HG03066 (cell line): ENCODE measurements at regions not wholly inside any gene's neighbourhood (a gene's known extent, or its start where the extent isn't known, plus 50 kb on each side); places are given as distances from the start of the nearest gene placed in this dataset.
"Not testable (repeated sequence)": the region's sequence is repeated elsewhere in the genome, so short reads cannot be mapped to it uniquely, and the experiment has no call there.

ENCODE experiments used
- ATAC-seq: cut with Tn5 transposase; IDR thresholded peaks from one replicate; pipeline ENCODE4 v1.9.1; 2021; ENCODE audit warnings: low read depth; ENCODE audit not compliant: unreplicated experiment

DNA sequence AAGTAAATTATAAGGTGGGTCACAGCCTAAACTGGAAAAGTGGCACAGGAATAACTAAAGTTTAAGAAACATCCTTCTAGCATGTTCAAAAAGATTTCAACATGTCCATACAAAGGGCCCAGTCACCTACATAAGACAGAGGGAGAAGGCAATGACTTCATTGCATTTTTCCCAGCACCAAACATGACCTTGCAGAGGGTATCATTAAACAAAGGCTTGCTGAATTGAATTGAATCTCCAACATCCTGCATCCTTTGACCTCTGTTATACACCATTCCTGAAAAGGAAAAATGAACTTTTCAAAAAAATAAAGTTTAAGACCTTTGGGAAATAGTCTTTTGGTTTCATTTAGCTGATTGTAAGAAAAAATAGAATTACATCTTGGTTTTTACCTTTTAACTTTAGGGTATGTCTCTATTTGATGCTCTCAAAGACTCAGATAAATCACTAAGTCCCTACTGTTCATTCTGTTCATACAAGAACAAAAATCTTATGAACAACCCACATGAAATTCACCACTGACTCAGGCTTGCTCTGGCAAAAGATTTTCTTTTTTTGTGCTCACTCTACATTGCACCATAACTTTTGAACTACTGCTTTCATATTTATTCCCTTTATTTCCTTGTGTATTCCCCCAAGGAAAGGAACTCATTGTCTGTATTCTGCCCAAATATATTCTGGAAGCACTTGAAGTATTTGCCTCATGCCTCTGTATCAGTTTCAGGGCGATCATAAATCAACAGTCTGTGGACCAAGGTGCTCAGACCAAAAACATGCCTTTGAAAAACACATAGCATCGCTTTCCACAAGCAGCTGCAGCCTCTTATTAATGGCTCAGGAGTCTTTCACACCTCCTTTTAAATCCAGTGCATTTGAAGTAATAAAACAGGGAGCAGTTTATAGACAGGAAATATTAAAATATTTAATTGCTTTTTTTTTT, 121.7 kb downstream of the DUSP6 start:
- no peak for ATAC-seq

- no peak for ATAC-seq
These were observed 123.8 kb downstream of the DUSP6 start for GRCh38 chr12:89228491-89228890.

DNA sequence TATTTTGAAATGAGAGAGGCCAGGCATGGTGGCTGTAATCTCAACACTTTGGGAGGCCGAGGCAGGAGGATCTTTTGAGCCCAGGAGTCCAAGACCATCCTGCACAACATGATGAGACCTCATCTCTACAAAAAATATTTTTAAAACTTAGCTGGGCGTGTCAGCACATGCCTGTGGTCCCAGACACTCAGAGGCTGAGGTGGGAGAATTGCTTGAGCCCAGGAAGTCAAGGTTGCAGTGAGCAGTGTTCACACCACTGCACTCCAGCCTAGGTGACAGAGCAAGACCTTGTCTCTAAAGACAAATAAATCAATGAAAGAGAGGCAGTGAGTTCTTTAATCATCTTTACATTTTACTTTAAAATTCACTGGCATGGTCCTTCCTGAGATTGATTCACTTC, 124.5 kb downstream of the DUSP6 start:
- no peak for ATAC-seq

DNA sequence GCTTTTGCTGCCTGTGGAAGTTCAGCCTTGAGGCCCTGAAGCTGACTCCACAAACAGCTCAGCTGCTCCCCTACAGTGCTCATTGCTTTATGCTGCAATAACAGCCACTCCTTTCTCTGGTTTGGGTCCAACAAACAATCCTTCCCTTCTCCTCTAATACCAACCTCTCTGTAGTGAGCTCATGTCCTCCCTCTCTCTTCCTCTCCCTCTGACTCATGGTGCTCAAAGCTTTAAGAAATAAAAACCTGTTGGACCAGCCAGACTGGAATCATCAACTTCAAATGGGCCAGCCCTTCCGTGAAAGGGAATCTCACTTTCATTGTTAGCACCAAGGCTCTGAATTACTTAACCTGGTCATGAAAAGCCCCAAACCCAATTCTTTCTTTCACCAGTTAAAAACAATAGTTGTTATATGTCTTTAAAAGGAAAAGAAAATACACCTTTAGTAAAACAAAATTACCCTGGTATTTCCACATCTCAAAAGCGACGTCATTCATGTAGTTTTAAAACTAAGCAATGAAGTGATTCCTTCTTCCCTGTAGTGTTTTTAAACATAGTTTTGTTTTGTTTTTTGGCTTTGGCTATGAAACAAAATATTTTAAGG, 126.4 kb downstream of the DUSP6 start:
- no peak for ATAC-seq

GRCh38 chr12:89225401-89225800, 126.9 kb downstream of the DUSP6 start:
- ATAC-seq, result no peak

GRCh38 chr12:89222580-89222979, 129.7 kb downstream of the DUSP6 start:
- ATAC-seq, result not testable (repeated sequence)

DNA sequence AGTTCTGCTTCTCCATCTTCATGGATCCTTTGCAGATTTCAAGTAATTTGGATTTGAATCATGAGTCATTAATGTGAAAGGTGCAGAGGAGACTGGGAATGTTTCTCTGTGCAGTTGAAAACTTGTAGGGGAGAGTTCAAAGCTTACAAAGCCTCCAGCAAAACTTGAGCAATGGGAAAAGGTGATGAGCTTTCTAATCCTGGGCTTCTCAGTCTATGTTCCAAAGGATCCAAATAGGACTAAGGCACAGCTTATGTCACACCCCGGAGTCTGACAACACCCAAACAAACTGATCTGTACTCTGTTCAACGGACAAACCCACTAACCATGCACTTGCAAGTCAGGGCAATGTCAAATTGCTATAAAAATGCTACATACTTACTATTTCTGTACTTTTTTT, 134.8 kb downstream of the DUSP6 start:
- no peak for ATAC-seq

DNA sequence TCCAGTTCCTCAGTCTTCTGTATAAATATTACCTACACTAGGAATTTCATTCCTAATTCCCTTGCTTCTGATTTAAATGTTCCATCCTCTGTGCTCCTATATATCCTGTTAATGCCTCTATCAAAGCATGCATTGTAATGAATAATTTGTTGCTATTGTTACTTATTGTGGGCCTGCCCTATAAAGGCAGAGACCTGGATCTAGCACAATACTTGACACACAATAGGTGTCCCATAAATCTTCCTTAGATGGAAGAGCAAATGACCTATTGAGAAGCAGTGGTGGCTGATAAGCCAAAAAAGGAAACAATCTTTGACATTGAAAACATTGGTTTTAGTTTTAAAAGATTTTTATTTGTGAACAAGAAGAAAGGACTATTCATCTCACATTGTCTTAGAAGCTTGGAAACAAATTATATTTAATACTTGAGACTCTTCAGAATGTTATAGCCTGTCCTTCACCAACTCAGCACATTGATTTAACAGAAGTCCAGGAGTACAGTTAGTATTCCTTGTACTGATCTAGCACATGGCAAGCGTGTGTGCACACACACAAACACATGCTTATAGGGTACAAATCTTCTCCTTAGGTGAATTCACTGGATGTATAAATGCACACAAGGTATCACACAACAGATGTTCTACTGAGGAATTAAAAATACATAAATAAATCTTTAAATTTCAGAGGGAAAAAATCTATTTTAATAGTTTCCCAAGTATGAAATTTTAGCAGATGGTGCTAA, 135.9 kb downstream of the DUSP6 start:
- no peak for ATAC-seq

DNA sequence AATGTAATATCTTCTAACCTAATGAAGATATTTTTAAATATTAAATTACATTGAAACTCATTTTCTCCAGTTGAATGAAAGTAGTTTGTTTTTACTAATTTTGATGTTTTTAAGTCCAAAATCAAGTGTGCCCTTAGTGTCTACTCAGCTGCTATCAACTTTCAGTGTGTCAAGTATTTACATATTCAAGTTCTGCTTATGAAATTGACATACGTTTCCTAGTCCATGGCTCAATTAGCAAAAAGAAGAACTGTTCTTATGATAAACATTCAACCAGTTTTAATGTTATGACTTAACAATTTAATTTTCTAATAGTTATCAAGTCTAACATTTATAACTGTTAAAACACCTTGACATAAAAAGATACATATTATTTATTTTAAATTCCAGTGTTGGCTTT, 137.1 kb downstream of the DUSP6 start:
- no peak for ATAC-seq

DNA sequence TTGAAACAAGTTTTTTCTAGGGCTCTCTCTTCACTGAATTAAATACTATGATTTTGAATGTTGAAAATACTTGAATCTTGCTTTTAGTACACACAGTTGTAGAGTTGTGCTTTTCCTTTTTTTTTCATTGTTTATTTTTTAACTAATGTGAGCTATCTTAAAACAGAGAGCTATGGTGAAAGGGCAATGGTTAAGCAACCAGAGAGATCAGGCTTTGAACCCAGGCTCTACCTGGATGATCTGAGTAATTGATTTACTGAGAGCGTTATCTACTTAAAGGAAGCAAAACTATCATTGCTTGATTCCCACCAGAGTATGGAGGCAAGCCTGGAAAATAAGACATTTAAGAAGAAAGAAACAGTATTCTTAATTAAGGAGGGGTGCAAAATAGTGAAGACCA, 138.6 kb downstream of the DUSP6 start:
- ATAC-seq, result no peak

GRCh38 chr12:89213139-89213538, 139.2 kb downstream of the DUSP6 start:
- no peak for ATAC-seq

GRCh38 chr12:89212339-89212771, 139.9 kb downstream of the DUSP6 start:
- no peak for ATAC-seq

DNA sequence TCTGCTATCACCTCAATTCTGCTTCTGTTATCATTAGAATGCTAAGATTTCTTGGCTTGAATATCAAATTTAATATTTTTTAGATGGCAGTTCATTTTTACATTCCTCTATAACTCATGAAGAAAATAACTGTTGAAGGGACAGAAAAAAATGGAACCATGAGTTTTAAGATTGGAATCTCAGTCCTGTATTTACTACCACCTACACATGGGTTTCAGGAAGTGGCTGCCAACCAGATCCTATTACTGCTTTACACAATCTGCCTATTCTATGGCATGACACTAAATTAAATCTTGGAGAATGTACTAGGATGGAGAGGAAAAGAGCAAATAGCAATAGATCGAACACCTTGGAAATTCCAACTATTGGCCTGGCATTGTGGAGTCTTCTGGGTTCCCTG, 140.8 kb downstream of the DUSP6 start:
- no peak for ATAC-seq

- ATAC-seq, result no peak
These were observed 142.0 kb downstream of the DUSP6 start for GRCh38 chr12:89210277-89210676.

DNA sequence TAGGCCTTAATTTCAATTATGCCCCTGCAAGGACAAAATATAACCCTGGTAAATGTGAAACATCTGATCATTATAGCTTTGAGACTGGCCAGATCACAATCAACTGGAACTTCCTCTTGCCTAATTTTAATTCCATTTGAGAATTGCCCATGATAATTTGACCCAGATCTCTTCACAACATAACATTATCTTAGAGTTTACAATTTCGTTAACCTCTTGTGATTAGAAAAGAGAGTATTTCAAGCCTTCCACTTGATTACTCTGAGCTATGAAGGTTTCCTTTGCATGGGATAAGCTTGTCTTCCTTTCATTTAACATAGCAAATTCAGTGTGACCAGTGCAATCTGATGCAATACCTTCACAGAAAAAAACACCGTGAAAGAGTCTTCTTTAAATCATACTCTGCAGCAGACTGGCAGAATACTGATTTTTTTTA, 143.6 kb downstream of the DUSP6 start:
- ATAC-seq, result no peak

DNA sequence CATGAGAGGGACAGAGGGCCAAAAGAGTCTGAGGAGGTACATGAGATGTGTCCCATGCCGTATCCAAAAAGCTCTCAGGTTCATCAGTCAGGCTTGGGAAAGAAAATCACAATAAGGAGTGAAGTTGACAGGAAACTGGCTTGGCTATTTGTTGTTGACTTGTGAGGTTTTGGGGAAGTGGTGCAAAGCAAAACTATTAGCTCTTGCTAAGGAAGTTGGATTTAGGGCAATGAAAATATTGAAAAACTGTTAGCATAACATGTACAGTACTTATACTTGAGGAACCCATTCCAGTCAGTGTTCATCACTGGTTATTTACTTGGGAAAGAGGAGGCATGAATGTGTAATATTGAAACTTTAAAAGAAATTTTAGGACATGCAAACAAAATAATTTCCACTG, 145.9 kb downstream of the DUSP6 start:
- no peak for ATAC-seq

DNA sequence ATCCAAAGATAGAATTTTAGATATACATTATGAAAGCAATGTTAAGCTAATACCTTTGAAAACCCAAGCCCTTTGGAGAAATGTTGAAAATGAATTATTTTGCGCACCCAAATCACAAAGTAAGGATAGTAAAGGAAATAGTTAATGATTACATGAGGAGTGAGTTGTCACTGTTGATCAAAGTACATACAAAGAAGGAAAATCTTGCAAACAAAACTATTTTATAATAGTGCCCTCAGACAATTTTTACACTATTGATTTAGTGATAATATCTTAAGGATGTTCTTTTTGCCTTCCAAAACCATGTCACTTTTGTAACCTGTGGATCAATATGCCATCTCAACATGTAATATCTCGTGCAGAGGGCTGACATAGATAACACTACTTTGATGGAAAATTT, 146.8 kb downstream of the DUSP6 start:
- no peak for ATAC-seq

DNA sequence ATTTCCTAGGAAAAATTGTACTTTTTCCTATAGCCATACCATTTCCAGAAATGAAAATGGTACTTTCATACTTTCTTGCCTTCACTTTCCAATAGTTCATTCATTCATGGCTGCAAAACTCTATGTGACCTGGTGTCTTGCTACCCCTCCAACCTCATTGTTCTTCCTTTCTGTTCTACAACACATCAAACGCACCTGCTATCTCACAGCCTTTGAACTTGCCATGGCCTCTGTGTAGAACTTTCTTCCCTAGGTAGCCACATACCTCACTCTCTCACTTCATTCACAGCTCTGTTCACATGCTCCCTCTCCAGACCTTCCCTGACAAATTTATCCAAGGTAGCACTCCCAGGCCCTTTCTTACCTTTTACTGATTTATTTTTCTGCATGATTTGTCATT, 149.2 kb downstream of the DUSP6 start:
- ATAC-seq, result no peak

DNA sequence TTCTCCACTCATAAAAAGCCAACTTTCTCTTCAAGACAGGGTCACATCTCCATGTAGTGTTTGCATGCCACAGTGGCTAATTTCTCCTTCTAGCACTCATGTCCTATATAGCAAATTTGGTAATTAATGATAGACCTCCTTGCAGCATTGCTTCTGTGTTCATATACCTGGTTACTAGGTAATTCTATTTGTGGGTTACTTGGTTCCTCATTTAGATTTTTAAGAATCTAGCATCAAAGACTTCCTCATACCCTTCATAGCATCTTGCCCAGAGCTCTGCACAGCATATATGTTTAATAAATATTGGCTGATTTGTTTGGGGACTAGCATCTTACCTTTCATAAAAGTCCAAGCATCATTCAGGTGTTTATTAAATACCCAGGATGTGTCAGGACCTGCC, 152.1 kb downstream of the DUSP6 start:
- no peak for ATAC-seq

DNA sequence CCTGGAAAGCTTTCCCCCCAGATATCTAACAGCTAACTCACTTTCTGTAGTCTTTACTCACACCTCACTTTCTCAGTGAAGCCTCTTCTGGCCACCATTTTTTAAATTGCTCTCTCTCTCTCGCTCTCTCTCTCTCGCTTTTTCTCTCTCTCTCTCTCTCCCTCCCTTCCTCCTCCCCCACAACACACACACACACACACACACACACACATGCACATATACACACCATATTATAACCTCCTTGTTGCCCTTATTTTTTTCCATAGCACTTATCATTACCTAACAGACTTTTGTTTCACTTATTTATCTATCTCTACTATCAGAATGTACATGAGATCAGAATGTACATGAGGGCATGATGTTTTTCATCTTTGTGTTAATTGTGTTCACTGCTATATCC, 156.8 kb downstream of the DUSP6 start:
- ATAC-seq, result no peak

DNA sequence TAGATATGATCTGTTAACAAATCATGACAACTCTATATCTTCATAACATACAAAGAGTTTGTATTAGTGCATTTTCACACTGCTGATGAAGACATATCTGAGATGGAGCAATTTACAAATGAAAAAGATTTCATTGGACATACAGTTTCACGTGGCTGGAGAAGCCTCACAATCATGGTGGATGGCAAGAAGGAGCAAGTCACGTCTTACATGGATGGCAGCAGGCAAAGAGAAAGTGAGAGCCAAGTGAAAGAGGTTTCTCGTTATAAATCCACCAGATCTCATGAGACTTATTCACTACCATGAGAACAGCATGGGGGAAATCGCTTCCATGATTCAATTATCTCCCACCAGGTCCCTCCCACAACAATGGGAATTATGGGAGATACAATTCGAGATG, 157.6 kb downstream of the DUSP6 start:
- no peak for ATAC-seq
